OCI-LY7 (cell line): ENCODE measurements at regions not wholly inside any gene's neighbourhood (a gene's known extent, or its start where the extent isn't known, plus 50 kb on each side); places are given as distances from the start of the nearest gene placed in this dataset.

ENCODE experiments used
- CTCF ChIP-seq: fragments of 200-600 bp; sonication (generic); conservative IDR thresholded peaks from 2 replicates; pipeline ENCODE4 v1.5.1; 2014; ENCODE audit warnings: mild to moderate bottlenecking, antibody characterized with exemption, low read length, moderate library complexity, mixed read lengths
- EZH2phosphoT487 ChIP-seq: fragments of 200-600 bp; sonication (generic); IDR thresholded peaks from 2 replicates; pipeline ENCODE4 v1.6.1; 2018; ENCODE audit warnings: low read depth, borderline replicate concordance, mild to moderate bottlenecking, mixed run types, antibody characterized with exemption, low read length, moderate library complexity, mixed read lengths

- no peak for TF ChIP-seq CTCF
- no peak for TF ChIP-seq EZH2phosphoT487
These were observed 379.3 kb upstream of the SYT4 start for GRCh38 chr18:43656547-43656946.
